Adrenal gland (tissue), 5 donors: ENCODE measurements at regions not wholly inside any gene's neighbourhood (a gene's known extent, or its start where the extent isn't known, plus 50 kb on each side); places are given as distances from the start of the nearest gene placed in this dataset.

Source experiments
- POLR2A ChIP-seq, 2 donors: fragments of 450-650 bp; IDR thresholded peaks; one replicate each; pipeline ENCODE4 v1.6.1; 2017; ENCODE audit warnings: antibody characterized with exemption in 2 of 2, mild to moderate bottlenecking in 2 of 2, moderate library complexity in 1 of 2
- TF ChIP-seq, protein P1 (sequence below), 6 experiments: fragments of 450-650 bp in 4 of 6; fragments of 200-600 bp in 2 of 6; sonication (generic) in 1 of 6; IDR thresholded peaks; 1 replicate in 5 of 6; 2 replicates in 1 of 6; pipeline versions ENCODE4 v1.5.1 to v1.8.0; 2016 to 2021; ENCODE audit warnings: antibody characterized with exemption in 6 of 6, mild to moderate bottlenecking in 2 of 6, moderate library complexity in 1 of 6
- donor health status: DM: no; HTN: no; CAD: no.

DNA sequence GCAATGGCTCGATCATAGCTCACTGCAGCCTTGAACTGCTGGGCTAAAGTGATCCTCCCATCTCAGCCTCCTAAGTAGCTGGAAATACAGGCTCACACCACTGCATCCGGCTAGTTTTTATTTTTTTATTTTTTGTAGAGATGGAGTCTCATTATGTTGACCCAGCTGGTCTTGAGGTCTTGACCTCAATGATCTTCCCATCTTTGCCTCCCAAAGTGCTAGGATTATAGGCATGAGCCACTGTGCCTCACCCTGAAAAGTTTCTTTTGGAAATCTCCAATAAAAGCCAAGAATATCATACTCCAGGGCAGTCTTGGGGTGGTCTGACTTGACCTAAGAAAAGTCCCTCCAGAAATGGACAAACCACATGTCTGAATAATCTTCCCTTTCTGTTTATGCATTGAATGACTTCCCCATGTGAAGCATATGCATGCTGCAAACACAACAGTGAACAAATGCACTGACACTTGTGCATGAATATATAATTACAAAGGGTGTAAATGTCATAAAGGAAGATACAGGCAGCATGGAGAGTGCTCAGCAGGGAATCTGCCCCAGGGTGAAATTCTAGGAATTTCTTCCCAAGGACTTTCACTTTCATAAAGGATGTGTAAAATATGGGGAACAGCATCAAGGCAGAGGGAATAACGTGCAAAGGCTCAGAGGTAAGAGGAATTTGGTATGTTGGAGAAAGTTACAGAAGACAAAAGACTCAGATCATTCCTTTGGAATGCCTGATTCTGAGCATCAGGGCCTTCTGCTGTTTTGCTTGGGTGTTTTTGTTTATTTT, 142.4 kb upstream of the LYZL1 start:
- TF ChIP-seq, protein P1, sequence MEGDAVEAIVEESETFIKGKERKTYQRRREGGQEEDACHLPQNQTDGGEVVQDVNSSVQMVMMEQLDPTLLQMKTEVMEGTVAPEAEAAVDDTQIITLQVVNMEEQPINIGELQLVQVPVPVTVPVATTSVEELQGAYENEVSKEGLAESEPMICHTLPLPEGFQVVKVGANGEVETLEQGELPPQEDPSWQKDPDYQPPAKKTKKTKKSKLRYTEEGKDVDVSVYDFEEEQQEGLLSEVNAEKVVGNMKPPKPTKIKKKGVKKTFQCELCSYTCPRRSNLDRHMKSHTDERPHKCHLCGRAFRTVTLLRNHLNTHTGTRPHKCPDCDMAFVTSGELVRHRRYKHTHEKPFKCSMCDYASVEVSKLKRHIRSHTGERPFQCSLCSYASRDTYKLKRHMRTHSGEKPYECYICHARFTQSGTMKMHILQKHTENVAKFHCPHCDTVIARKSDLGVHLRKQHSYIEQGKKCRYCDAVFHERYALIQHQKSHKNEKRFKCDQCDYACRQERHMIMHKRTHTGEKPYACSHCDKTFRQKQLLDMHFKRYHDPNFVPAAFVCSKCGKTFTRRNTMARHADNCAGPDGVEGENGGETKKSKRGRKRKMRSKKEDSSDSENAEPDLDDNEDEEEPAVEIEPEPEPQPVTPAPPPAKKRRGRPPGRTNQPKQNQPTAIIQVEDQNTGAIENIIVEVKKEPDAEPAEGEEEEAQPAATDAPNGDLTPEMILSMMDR (IDR thresholded peaks at IDR 0.05): no peak
- no peak for TF ChIP-seq POLR2A (IDR thresholded peaks at IDR 0.05)
